OCI-LY3 (cell line): ENCODE measurements at regions not wholly inside any gene's neighbourhood (a gene's known extent, or its start where the extent isn't known, plus 50 kb on each side); places are given as distances from the start of the nearest gene placed in this dataset.

Experiments
- H2AFZ ChIP-seq: fragments of 200-600, 300-600 bp; shearing (Covaris generic); 2 replicates; pipeline ENCODE4 v1.6.0; 2014; ENCODE audit warnings: antibody characterized with exemption, low read depth, low read length
- H3K27ac ChIP-seq: fragments of 200-600, 300-600 bp; sonication (generic); 2 replicates; pipeline ENCODE4 v1.5.1; 2014; ENCODE audit warnings: mild to moderate bottlenecking, low read length, moderate library complexity, mixed read lengths
- H3K27me3 ChIP-seq: fragments of 200-600, 300-600 bp; sonication (generic); 2 replicates; pipeline ENCODE4 v1.6.1; 2014; ENCODE audit warnings: low read depth, low read length, mixed read lengths
- H3K36me3 ChIP-seq: fragments of 200-600, 300-600 bp; sonication (generic); replicated peaks from 2 replicates; pipeline ENCODE3; 2014; ENCODE audit warnings: low read depth, low read length, mixed read lengths
- H3K4me1 ChIP-seq: fragments of 300-600, 200-600 bp; sonication (generic); 2 replicates; pipeline ENCODE4 v1.6.1; 2014; ENCODE audit warnings: low read length, mixed read lengths
- H3K4me2 ChIP-seq: fragments of 200-600, 300-600 bp; sonication (generic); 2 replicates; pipeline ENCODE4 v1.6.1; 2014; ENCODE audit warnings: low read length, mixed read lengths
- H3K4me3 ChIP-seq: fragments of 300-600, 200-600 bp; sonication (generic); 2 replicates; pipeline ENCODE4 v1.5.1; 2014; ENCODE audit warnings: antibody characterized with exemption, mild to moderate bottlenecking, low read length, moderate library complexity
- H3K79me2 ChIP-seq: fragments of 300-600, 200-600 bp; shearing (Covaris generic); 2 replicates; pipeline ENCODE4 v1.6.1; 2014; ENCODE audit warnings: mild to moderate bottlenecking, low read length, mixed read lengths
- H3K9ac ChIP-seq: fragments of 300-600, 200-600 bp; shearing (Covaris generic); 2 replicates; pipeline ENCODE4 v1.6.0; 2014; ENCODE audit warnings: mild to moderate bottlenecking, low read length, moderate library complexity
- H3K9me3 ChIP-seq: fragments of 200-600, 300-600 bp; shearing (Covaris generic); 2 replicates; pipeline ENCODE4 v1.6.1; 2014; ENCODE audit warnings: low read length, mixed read lengths; ENCODE audit not compliant: insufficient read depth
- H4K20me1 ChIP-seq: fragments of 200-600, 300-600 bp; sonication (generic); 2 replicates; pipeline ENCODE4 v1.6.1; 2016; ENCODE audit warnings: low read length, mixed read lengths; ENCODE audit not compliant: insufficient read depth
- CTCF ChIP-seq: fragments of 200-600, 300-600 bp; sonication (generic); IDR thresholded peaks from 2 replicates; pipeline ENCODE4 v1.5.1; 2014; ENCODE audit warnings: antibody characterized with exemption, low read length, low read depth
- EZH2phosphoT487 ChIP-seq: fragments of 200-600 bp; shearing (Covaris generic); IDR thresholded peaks from 2 replicates; pipeline ENCODE4 v1.6.1; 2018; ENCODE audit warnings: antibody characterized with exemption, mixed run types, low read depth

GRCh38 chr14:82432301-82433105 lies 898.9 kb upstream of the SEL1L start:
- Histone ChIP-seq H3K27ac (no peak overlapping the region), H3K4me2 (no peak overlapping the region), H4K20me1 (no peaks in the 10 kb centered on the region), H3K79me2 (no peaks in the 10 kb centered on the region), H3K4me1 (no peaks in the 10 kb centered on the region), H3K4me3 (no peak overlapping the region), H2AFZ (no peak overlapping the region), H3K9me3 (no peaks in the 10 kb centered on the region), H3K9ac (no peak overlapping the region), H3K27me3 (no peaks in the 10 kb centered on the region), H3K36me3 (no peaks in the 10 kb centered on the region)
- TF ChIP-seq EZH2phosphoT487 (no peak), CTCF (no peak)

DNA sequence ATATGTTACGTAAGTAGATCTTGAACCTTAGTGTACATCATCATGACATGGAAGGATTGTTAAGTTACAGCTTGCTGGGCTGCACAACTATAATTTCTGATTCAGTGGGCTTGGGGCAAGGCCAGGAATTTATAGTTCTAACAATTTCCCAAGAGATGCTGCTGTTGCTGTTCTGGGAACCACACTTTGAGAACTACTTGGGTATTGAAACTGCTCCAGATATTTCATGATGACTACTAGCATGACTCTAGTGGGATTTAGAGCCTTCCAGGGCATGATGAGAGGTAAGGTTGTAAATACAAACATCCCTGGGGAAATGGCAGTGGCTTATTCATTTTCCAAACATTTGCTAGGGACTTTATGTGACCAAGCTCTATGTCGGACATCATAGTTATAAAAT lies 904.8 kb upstream of the SEL1L start:
- Histone ChIP-seq H3K27me3 (no peaks in the 10 kb centered on the region), H3K9me3 (no peaks in the 10 kb centered on the region), H3K4me2 (no peak overlapping the region), H3K4me1 (no peaks in the 10 kb centered on the region), H3K27ac (no peak overlapping the region), H2AFZ (no peak overlapping the region), H3K36me3 (no peaks in the 10 kb centered on the region), H3K79me2 (no peaks in the 10 kb centered on the region), H4K20me1 (no peaks in the 10 kb centered on the region), H3K4me3 (no peak overlapping the region), H3K9ac (no peak overlapping the region)
- no peak for TF ChIP-seq CTCF
- no peak for TF ChIP-seq EZH2phosphoT487

DNA sequence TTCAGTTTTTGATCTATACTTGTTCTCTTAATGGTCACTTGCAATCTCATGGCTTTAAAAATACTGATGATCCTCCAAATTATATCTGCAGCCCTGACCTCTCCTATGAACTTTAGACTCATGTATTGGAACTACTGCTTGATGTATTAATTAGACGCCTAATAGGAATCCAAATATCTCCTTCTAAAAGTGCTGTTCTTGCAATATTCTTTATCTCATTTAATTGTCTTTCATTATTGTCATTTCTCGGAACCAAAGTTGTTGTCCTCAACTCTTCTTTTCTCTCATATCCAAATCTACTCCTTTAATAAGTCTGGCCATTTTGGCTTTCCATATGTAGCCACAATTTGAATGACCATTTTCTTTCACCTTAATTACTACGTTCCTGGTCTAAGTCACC lies 907.6 kb upstream of the SEL1L start:
- Histone ChIP-seq H3K9ac (no peak overlapping the region), H3K4me3 (no peak overlapping the region), H3K27me3 (no peaks in the 10 kb centered on the region), H2AFZ (no peak overlapping the region), H3K27ac (no peak overlapping the region), H3K79me2 (no peaks in the 10 kb centered on the region), H3K4me1 (no peaks in the 10 kb centered on the region), H3K9me3 (no peaks in the 10 kb centered on the region), H4K20me1 (no peaks in the 10 kb centered on the region), H3K4me2 (no peak overlapping the region), H3K36me3 (no peaks in the 10 kb centered on the region)
- TF ChIP-seq EZH2phosphoT487 (no peak), CTCF (no peak)

DNA sequence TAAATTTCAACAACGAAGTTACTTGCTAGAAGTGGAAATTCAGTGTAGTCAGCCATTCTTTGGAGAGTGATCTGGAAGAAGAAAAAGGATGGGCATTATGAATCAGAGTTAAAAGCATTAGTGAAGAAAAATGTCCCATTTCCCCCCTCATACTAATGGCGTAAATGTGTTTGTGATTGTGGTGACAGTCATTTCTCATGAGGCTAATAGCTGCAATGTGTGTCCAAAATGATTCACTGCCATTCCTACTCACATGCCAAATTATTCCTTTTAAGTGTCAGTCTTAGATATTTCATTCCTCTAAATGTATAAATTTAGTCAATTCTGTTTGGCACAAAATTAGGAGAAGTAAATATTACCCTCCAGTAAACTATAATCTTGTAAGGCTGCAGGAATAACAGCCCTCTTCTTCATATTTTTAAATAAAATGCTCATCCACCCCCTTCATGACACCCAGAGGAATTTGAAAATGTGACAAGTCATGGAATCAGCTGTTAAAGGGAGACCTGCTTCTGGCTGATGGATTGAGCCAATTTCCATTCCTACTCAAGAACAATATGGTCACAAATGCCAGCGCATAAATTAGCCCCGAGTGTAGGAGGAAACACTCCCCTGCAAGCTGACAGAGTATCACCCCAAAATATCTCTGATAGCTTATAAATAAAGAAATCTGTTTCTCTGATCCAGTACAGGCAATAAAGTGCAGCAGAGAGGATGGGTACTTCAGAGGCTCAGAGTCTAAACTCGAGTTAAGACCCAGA lies 912.3 kb upstream of the SEL1L start:
- Histone ChIP-seq H2AFZ (no peak overlapping the region), H3K4me2 (no peak overlapping the region), H3K27me3 (no peaks in the 10 kb centered on the region), H3K79me2 (no peaks in the 10 kb centered on the region), H3K9ac (no peak overlapping the region), H4K20me1 (no peaks in the 10 kb centered on the region), H3K36me3 (no peaks in the 10 kb centered on the region), H3K4me1 (no peaks in the 10 kb centered on the region), H3K4me3 (no peak overlapping the region), H3K27ac (no peak overlapping the region), H3K9me3 (no peaks in the 10 kb centered on the region)
- no peak for TF ChIP-seq CTCF
- no peak for TF ChIP-seq EZH2phosphoT487
